ENCODE measurements at regions not wholly inside any gene's neighbourhood (a gene's known extent, or its start where the extent isn't known, plus 50 kb on each side); places are given as distances from the start of the nearest gene placed in this dataset.

DNA sequence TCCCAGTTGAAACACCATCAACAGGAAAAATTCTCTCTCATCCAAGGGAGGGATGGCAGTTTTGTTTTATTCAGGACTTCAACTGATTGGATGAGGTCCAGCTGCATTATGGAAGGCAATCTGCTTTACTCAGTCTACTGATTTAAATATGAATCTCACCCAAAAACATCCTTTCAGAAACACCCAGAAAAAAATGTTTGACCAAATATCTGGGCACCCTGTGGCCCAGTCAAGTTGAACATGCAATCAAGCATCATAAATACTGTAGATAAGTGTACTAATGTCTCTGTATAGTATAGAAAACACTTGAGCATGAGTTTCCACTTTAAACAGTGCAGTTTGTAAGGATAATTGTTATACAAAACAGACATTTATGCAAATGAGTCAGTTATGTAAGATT lies 753.2 kb downstream of the ARAP2 start:
- H3K4me3 ChIP-seq (ENCODE audit: low read depth, low read length), result no peak overlapping the region
- in situ Hi-C loops (cut with HindIII; ENCODE audit: low sequenced_read_pairs), result no loop called here
- no peak for DNase-seq (ENCODE audit: low read depth, low spot score)
- TF ChIP-seq, protein P1, sequence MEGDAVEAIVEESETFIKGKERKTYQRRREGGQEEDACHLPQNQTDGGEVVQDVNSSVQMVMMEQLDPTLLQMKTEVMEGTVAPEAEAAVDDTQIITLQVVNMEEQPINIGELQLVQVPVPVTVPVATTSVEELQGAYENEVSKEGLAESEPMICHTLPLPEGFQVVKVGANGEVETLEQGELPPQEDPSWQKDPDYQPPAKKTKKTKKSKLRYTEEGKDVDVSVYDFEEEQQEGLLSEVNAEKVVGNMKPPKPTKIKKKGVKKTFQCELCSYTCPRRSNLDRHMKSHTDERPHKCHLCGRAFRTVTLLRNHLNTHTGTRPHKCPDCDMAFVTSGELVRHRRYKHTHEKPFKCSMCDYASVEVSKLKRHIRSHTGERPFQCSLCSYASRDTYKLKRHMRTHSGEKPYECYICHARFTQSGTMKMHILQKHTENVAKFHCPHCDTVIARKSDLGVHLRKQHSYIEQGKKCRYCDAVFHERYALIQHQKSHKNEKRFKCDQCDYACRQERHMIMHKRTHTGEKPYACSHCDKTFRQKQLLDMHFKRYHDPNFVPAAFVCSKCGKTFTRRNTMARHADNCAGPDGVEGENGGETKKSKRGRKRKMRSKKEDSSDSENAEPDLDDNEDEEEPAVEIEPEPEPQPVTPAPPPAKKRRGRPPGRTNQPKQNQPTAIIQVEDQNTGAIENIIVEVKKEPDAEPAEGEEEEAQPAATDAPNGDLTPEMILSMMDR (IDR thresholded peaks at IDR 0.05; ENCODE audit: low read depth, low read length), result no peak

DNA sequence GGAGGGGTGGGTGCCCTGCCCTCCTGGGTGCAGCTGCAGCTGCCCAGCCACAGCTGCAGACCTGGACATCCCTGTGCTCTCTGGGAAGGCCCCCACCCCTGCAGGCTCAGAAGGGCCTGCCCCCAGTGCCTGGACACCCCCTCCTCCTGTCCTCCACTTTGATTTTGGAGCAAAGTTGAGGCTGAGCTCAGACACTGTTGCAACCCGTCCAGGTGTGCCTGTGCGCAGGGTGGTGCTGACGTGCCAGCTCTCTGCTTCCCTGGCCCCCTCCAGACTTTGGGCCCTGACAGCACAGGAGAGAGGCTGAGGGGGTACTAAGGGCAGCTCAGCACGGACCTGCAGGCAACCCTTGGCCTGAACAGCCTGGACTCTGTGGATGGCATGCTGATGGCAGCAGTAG lies 750.3 kb downstream of the ARAP2 start:
- TF ChIP-seq, protein P1 (IDR thresholded peaks at IDR 0.05; ENCODE audit: low read depth, low read length), result no peak
- no peak for DNase-seq (ENCODE audit: low read depth, low spot score)
- H3K4me3 ChIP-seq (ENCODE audit: low read depth, low read length), result no peak overlapping the region
- in situ Hi-C loops (cut with HindIII; ENCODE audit: low sequenced_read_pairs), result no loop called here

DNA sequence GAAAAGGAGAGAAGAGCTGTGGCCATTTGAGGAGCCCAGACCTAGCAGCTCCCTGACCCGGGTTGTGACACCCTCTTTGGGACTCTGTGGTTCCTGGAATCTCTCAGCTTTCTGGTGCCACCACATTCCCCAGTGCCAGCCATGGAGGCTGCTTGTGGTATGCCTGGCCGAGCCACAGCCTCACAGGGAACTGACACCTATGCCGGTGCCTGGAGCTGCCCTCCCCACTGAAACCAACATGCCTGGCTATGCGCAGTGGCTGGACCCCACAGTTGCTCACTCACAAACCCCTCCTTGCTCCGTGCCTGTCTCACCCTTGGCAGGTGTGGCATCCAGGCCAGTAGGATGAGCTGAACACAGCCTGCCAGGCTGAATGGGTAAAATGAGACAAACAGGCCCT lies 749.4 kb downstream of the ARAP2 start:
- TF ChIP-seq, protein P1 (IDR thresholded peaks at IDR 0.05; ENCODE audit: low read depth, low read length), result no peak
- DNase-seq (ENCODE audit: low read depth, low spot score), result no peak
- no peak overlapping the region for H3K4me3 ChIP-seq (ENCODE audit: low read depth, low read length)
- in situ Hi-C loops (cut with HindIII; ENCODE audit: low sequenced_read_pairs), result no loop called here

DNA sequence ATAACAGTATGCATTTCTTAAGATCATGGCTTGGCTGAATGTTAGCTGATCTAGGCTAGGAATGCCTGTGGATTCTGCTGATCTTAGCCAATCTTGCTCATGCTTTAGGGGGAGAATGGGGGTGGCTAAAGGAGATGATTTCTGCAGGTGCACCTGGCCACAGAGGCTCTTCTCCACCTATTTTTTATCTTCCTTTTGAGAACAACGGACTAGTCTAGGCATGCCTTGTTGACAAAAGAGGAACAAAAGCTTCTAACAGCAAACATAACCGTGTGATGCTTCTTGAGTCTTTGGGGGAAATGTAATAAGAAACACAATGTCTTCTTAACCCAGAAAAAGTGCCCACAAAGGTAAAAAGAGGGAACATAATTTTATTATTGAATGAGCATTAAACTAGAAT lies 743.5 kb downstream of the ARAP2 start:
- TF ChIP-seq, protein P1 (IDR thresholded peaks at IDR 0.05; ENCODE audit: low read depth, low read length), result no peak
- H3K4me3 ChIP-seq (ENCODE audit: low read depth, low read length), result no peak overlapping the region
- in situ Hi-C loops (cut with HindIII; ENCODE audit: low sequenced_read_pairs), result no loop called here
- DNase-seq (ENCODE audit: low read depth, low spot score), result no peak

DNA sequence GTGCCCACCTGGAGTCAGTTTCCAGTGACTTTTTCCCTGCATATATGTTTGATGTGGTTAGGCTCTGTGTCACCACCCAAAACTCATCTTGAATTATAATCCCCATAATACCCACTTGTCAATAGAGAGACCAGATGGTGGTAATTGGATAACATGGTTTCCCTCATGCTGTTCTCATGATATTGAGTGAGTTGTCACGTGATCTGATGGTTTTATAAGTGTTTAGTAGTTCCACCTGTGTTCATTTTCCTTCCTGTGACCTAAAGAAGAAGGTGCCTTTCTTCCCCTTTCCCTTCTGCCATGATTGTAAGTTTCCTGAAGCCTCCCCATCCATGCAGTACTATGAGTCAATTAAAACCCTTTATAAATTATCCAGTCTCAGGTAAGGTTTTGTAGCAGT lies 740.9 kb downstream of the ARAP2 start:
- in situ Hi-C loops (cut with HindIII; ENCODE audit: low sequenced_read_pairs), result no loop called here

DNA sequence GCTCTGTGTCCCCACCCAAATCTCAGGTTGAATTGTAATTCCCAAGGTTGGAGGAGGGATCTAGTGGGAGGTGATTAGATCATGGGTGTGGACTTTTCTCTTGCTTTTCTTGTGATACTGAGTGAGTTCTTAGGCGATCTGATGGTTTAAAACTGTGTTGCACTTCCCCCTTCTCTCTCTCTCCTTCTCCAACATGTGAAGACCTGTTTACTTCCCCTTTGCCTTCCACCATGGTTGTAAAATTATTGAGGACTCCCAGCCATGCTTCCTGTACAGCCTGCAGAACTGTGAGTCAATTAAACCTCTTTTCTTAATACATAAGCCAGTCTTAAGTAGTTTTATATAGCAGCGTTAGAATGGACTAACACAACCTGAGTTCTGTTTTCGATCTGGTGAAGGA lies 738.2 kb downstream of the ARAP2 start:
- TF ChIP-seq, protein P1 (IDR thresholded peaks at IDR 0.05; ENCODE audit: low read depth, low read length), result no peak
- in situ Hi-C loops (cut with HindIII; ENCODE audit: low sequenced_read_pairs), result no loop called here

More for the DNA sequence above, 740.9 kb downstream of the ARAP2 start:
- DNase-seq (ENCODE audit: low read depth, low spot score), result no peak
- TF ChIP-seq, protein P1 (IDR thresholded peaks at IDR 0.05; ENCODE audit: low read depth, low read length), result no peak
- H3K4me3 ChIP-seq (ENCODE audit: low read depth, low read length), result no peak overlapping the region

DNA sequence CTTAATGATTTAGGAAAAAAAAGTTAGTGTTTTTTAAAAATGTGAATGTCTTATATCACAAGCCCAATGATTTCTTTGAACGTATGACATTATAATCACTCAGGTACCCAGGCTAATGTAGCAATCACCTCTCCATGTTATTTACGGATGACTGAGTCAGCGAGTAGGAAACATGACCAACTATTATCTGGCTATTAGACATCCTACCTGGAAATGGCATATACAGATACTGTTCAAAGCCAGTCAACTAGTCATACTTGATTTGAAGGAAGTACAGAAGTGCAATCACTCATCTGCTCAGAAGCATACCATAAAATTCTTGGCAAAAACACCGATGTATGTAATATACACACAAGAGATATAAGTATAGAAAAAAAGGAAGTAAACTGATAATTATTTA lies 732.5 kb downstream of the ARAP2 start:
- DNase-seq (ENCODE audit: low read depth, low spot score), result no peak
- TF ChIP-seq, protein P1 (IDR thresholded peaks at IDR 0.05; ENCODE audit: low read depth, low read length), result no peak
- in situ Hi-C loops (cut with HindIII; ENCODE audit: low sequenced_read_pairs), result no loop called here
- no peak overlapping the region for H3K4me3 ChIP-seq (ENCODE audit: low read depth, low read length)

More for the DNA sequence above, 738.2 kb downstream of the ARAP2 start:
- no peak for DNase-seq (ENCODE audit: low read depth, low spot score)
- no peak overlapping the region for H3K4me3 ChIP-seq (ENCODE audit: low read depth, low read length)

Measured in astrocyte of the spinal cord (primary cell).